Esophagus muscularis mucosa (tissue), 3 donors: ENCODE measurements at regions not wholly inside any gene's neighbourhood (a gene's known extent, or its start where the extent isn't known, plus 50 kb on each side); places are given as distances from the start of the nearest gene placed in this dataset.

ENCODE experiments used
- POLR2A ChIP-seq: fragments of 450-650 bp; IDR thresholded peaks from one replicate; pipeline ENCODE4 v1.6.1; 2017; ENCODE audit warnings: antibody characterized with exemption, moderate library complexity, mild to moderate bottlenecking, low read depth
- POLR2AphosphoS5 ChIP-seq, 2 donors: sonication (generic); formaldehyde crosslinking; IDR thresholded peaks; one replicate each; pipeline ENCODE4 v1.6.1; 2017; ENCODE audit warnings: antibody characterized with exemption in 2 of 2
- TF ChIP-seq, protein P1 (sequence below), 3 experiments: fragments of 200-600 bp in 2 of 3; fragments of 450-650 bp in 1 of 3; sonication (generic) in 2 of 3; IDR thresholded peaks; one replicate each; pipeline ENCODE4 v1.5.1; 2017 to 2019; ENCODE audit warnings: antibody characterized with exemption in 3 of 3, mild to moderate bottlenecking in 2 of 3, moderate library complexity in 1 of 3

DNA sequence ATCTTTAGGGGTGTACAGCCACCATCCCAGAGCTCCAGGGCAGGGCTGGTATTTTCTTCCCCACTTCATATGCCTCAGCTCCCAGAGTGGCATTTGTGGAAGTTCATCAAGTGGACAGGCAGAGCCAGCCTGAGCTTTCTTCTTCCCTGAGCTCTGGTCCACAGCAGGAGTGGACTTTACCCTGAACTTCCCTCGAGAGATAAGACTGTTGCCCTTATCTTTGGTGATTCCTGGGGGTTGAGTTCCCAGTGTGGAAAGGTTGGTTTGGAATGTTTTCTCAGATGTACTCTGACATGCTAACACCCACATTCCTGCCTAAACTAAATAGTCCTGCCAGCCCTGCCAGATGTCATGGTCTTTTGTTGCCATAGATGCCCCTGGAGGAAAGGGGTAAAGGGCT, 62.0 kb upstream of the LGALSL start:
- TF ChIP-seq POLR2AphosphoS5 (IDR thresholded peaks at IDR 0.05) (no peak), POLR2A (no peak)
- TF ChIP-seq, protein P1, sequence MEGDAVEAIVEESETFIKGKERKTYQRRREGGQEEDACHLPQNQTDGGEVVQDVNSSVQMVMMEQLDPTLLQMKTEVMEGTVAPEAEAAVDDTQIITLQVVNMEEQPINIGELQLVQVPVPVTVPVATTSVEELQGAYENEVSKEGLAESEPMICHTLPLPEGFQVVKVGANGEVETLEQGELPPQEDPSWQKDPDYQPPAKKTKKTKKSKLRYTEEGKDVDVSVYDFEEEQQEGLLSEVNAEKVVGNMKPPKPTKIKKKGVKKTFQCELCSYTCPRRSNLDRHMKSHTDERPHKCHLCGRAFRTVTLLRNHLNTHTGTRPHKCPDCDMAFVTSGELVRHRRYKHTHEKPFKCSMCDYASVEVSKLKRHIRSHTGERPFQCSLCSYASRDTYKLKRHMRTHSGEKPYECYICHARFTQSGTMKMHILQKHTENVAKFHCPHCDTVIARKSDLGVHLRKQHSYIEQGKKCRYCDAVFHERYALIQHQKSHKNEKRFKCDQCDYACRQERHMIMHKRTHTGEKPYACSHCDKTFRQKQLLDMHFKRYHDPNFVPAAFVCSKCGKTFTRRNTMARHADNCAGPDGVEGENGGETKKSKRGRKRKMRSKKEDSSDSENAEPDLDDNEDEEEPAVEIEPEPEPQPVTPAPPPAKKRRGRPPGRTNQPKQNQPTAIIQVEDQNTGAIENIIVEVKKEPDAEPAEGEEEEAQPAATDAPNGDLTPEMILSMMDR (IDR thresholded peaks at IDR 0.05), result no peak
